ENCODE measurements at regions not wholly inside any gene's neighbourhood (a gene's known extent, or its start where the extent isn't known, plus 50 kb on each side); places are given as distances from the start of the nearest gene placed in this dataset.

- no peak for DNase-seq
Observed at GRCh38 chr10:5311617-5312016, 53.1 kb upstream of the UCN3 start.

GRCh38 chr10:5314840-5315239 is 49.9 kb upstream of the UCN3 start:
- DNase-seq, result no peak

All from activated naive CD4-positive, alpha-beta T cell treated with anti-CD3 and anti-CD28 coated beads, Interleukin-2, amount 50 U/mL, for 16 hours (primary cell).